NCI-H510A treated with DMSO at 0.1 percent for 48 hours (cell line): ENCODE measurements at regions not wholly inside any gene's neighbourhood (a gene's known extent, or its start where the extent isn't known, plus 50 kb on each side); places are given as distances from the start of the nearest gene placed in this dataset.
"Not testable (repeated sequence)": the region's sequence is repeated elsewhere in the genome, so short reads cannot be mapped to it uniquely, and the experiment has no call there.

ENCODE experiments used
- DNase-seq: peaks from one replicate; lab custom pipeline; 2025; lab: John Stamatoyannopoulos, UW

GRCh38 chrX:98065151-98065550, 1181.4 kb downstream of the RPA4 start:
- peak; percentile 11 for DNase-seq

- DNase-seq = no peak
Observed at GRCh38 chrX:98067611-98068010, 1183.9 kb downstream of the RPA4 start.

- DNase-seq = peak; percentile 28
Observed at GRCh38 chrX:98068024-98068580, 1184.4 kb downstream of the RPA4 start.

- DNase-seq = no peak
Observed at GRCh38 chrX:98071331-98071730, 1187.6 kb downstream of the RPA4 start.

- no peak for DNase-seq
Observed at GRCh38 chrX:98077440-98077839, 1193.7 kb downstream of the RPA4 start.

GRCh38 chrX:98111684-98112083, 1228.0 kb downstream of the RPA4 start:
- no peak for DNase-seq

GRCh38 chrX:98114021-98114420, 1230.3 kb downstream of the RPA4 start:
- DNase-seq = no peak

GRCh38 chrX:98141466-98141865, 1257.8 kb downstream of the RPA4 start:
- no peak for DNase-seq

- DNase-seq = no peak
Observed at GRCh38 chrX:98191003-98191402, 1307.3 kb downstream of the RPA4 start.

- no peak for DNase-seq
Observed at GRCh38 chrX:98194036-98194435, 1310.3 kb downstream of the RPA4 start.

- no peak for DNase-seq
Observed at GRCh38 chrX:98203800-98204199, 1320.1 kb downstream of the RPA4 start.

- DNase-seq = no peak
Observed at GRCh38 chrX:98207947-98208346, 1324.2 kb downstream of the RPA4 start.

- DNase-seq = no peak
Observed at GRCh38 chrX:98231003-98231402, 1347.3 kb downstream of the RPA4 start.

GRCh38 chrX:98240061-98240460, 1356.4 kb downstream of the RPA4 start:
- DNase-seq = not testable (repeated sequence)

GRCh38 chrX:98263135-98263534, 1379.4 kb downstream of the RPA4 start:
- DNase-seq = no peak

- no peak for DNase-seq
Observed at GRCh38 chrX:98289726-98290125, 1406.0 kb downstream of the RPA4 start.

GRCh38 chrX:98294310-98294709, 1410.6 kb downstream of the RPA4 start:
- no peak for DNase-seq

GRCh38 chrX:98296129-98296528, 1412.4 kb downstream of the RPA4 start:
- DNase-seq = no peak

- no peak for DNase-seq
Observed at GRCh38 chrX:98299785-98300184, 1416.1 kb downstream of the RPA4 start.

- DNase-seq = not testable (repeated sequence)
Observed at GRCh38 chrX:98300536-98300935, 1416.8 kb downstream of the RPA4 start.

GRCh38 chrX:98331407-98331806, 1447.7 kb downstream of the RPA4 start:
- DNase-seq = no peak

GRCh38 chrX:98338544-98338943, 1454.8 kb downstream of the RPA4 start:
- no peak for DNase-seq

GRCh38 chrX:98350940-98351339, 1467.2 kb downstream of the RPA4 start:
- DNase-seq = no peak

GRCh38 chrX:98357146-98357545, 1473.4 kb downstream of the RPA4 start:
- DNase-seq = no peak

- peak; percentile 1 for DNase-seq
Observed at GRCh38 chrX:98362630-98363029, 1478.9 kb downstream of the RPA4 start.
